Endothelial cell of hepatic sinusoid (primary cell): ENCODE measurements at regions not wholly inside any gene's neighbourhood (a gene's known extent, or its start where the extent isn't known, plus 50 kb on each side); places are given as distances from the start of the nearest gene placed in this dataset.

ENCODE experiments used
- in situ Hi-C: cut with HindIII; loops from 2 replicates; pipeline ENCODE4 v1.10.0; 2017; ENCODE audit warnings: low sequenced_read_pairs

DNA sequence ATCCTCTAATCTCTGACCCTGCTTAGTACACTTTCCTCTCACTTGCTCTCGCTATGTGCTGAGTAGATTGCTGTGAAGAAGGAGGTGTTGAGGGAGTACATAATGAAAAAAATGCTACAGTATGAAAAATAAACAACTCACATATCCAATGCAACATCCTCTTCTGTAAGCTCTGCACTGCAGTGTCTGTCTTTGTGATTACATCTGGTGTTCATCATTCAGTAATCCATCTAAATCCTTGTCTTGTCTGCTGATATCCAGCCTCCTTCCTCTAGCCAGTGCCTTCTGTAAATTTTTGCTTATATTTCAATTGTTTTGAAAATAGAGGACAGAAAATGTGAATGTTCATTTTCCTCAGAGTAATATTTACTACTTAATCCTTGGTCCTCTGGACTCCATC lies 57.4 kb upstream of the CDH12 start:
- in situ Hi-C loops: no loop called here

- in situ Hi-C loops: no loop called here
Observed at GRCh38 chr5:22908586-22908985, 55.4 kb upstream of the CDH12 start.

DNA sequence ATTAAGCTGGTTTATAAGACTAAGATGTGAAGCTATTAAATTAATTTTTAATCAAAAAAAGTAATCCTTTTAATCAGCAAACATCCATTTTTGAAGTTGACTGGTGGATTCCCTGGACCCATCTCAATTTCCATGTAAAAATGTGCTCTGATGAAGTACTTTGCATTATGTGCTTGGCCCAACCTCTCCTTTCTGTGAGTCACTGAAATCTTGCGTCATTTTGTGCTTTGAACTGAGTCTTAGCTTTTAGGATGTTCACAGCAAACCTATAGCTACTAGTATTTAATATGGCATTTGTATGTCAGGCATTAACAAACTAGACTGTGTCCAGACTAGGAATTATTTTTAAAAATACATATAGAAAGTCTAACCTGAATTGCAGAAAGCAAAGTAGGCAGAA lies 55.0 kb upstream of the CDH12 start:
- in situ Hi-C loops: no loop called here
